GM21576 (cell line): ENCODE measurements at regions not wholly inside any gene's neighbourhood (a gene's known extent, or its start where the extent isn't known, plus 50 kb on each side); places are given as distances from the start of the nearest gene placed in this dataset.

Source experiments
- ATAC-seq: cut with Tn5 transposase; IDR thresholded peaks from one replicate; pipeline ENCODE4 v1.9.1; 2021; ENCODE audit warnings: mild to moderate bottlenecking, moderate library complexity; ENCODE audit not compliant: unreplicated experiment

DNA sequence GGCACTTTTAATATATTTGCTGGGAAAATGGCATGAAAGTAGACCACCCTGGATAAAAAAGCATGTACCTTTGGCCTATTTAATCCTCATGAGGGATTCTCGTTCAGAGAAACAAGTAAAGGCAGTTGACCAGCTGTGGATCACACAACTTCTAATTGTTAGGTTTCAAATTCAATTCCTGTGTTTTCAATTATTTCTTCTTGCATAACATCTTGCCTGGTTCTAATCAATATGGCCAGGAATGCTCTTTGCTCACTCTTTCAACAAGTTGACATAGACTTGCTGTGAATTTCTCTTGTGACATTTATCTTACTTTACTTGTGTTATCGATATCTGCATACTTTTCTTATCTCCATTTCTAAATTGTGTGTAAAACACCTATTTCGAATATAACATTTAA lies 211.8 kb downstream of the SLC7A11 start:
- no peak for ATAC-seq

DNA sequence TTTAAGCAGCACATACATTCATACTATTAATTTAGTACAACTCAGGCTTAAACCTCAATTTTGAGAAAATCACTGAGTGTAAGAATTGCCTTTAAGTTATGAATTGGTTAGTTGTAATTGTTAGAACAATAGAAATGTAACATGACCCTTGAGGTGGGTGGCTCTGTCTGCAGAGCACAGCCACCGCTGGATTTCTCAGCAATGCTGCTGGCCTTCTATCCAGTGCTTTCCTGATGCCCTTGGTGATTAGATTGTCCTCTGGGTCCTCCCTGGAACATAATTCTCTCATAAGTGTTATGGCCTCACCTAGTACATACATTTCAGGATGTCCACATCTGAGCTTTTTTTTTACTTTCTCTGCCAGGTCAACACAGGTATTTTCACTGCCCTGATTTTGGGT lies 213.2 kb downstream of the SLC7A11 start:
- ATAC-seq: no peak

DNA sequence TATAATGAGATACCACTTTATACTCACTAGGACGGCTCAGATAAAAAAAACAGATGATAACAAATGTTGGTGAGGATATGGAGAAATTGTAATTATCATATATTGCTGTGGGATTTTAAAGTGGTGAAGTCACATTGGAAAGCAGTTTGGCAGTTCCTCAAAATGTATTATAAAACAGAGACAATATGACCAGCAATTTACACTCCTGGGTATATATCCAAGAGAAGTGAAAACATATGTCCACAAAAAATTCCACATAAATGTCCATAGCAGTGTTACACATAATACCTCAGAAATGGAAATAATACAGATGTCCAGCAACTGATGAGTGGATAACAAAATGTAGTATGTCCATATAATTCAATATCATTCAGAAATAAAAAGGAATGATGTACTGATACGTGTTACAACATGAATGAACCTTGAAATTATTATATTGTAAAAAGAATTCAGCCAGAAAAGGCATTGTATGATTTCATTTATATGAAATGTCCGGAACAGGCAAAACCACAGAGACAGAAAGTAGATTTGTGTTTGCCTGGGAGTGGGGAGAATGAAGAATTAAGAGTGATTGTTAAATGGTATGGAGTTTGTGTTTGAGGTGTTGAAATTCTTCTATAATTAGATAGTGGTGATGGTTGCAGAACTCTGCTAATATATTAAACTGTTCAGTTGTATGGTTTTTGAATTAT lies 220.9 kb downstream of the SLC7A11 start:
- ATAC-seq: no peak

DNA sequence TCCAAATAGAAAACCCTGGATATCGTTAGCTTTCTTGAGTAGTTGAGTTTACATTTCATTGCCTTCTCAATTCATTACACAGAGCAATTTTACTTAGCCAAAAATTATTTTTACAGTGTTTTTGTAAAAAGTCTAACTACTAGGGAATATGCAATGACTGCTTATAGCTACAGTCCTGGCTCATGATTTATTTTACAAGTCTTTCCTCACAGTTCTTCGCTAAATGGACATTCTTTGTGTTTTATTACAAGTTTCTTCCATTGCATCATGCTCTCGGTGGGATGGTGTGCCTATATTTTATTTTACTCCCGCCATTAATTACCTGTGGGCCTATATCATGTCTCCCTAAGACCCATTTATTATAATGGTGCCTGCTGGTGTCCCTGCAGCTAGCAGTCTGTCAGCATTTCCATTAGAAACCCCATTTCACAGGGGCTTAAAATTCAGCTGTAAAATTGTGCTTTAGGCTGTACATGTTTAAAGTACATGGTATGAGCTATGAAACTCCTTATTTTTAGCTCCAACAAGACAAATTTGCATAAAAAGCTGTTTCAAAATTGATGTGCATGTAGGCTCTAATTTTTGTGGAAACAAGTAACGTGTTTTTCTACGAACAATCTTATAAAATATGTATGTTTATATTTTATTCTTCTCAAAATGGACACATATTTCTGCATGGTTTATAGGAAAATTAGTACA lies 227.4 kb downstream of the SLC7A11 start:
- no peak for ATAC-seq

DNA sequence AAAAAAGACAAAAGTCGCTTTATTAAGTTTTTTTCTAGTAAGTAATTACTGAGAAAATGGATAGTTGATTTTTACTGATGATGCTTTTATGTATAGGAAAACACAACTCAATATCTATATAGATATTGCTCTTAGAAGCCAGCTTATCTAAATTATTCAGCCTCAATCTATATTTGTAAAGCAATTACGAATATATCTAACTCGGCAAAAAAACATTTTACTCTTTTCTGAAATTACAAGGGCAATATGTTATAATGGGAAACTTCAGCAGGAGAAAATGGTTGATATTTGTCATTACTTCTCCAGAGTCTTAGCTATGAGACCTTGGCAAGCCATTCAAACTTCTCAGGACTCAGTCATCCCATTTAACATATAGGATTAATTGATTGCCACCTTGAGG lies 228.5 kb downstream of the SLC7A11 start:
- ATAC-seq: no peak

DNA sequence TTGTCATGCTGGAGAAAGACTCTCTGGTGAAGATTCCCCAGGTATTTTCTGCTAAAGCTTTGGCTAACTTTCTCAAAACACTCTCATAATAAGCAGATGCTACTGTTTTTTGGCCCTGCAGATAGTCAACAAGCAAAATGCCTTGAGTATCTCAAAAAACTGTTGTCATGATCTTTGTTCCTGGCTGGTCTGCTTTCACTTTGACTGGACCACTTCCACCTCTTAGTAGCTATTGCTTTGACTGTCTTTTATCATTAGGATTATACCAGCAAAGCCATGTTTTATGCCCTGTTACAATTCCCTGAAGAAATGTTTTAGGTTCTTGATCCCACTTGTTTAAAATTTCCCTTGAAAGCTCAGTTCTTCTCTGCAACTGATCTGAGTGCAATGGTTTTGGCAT lies 231.5 kb downstream of the SLC7A11 start:
- peak; percentile 78 for ATAC-seq

DNA sequence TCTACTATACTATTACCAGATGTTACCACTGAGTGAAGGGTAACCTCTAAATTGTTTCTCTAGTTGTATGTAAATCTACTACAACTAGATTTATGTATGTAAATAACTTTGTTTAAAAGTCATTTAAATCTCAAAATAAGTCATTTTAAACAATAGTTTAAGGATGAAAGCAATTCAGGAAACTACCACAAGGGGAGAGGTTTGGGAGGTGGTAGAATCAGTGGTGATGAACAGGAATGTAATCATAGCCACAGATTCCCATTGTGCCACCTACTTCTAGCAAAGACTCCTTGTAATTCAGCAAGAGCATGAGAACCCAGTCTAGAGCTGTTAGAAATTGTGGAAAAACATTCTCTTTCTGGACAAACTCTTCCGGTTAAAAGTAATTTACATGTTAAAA lies 234.6 kb downstream of the SLC7A11 start:
- no peak for ATAC-seq

DNA sequence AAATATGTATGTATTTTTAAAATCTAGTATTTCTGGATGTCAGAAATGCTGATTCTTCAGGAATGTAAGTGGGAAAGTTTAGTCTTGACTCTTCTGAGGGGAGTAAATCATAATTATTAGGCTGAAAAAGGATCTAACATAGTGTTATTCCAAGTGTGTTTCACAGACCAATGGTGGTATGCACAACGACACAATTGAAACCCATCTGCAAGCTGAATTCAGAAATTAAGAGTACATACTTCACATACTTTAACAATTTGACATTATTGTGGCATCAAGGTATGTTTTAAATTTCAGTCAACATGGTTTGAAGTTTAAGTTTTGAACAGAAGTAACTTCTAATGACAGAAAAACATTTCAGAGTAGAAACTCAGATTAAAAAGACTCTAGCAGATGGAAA lies 236.7 kb downstream of the SLC7A11 start:
- no peak for ATAC-seq

DNA sequence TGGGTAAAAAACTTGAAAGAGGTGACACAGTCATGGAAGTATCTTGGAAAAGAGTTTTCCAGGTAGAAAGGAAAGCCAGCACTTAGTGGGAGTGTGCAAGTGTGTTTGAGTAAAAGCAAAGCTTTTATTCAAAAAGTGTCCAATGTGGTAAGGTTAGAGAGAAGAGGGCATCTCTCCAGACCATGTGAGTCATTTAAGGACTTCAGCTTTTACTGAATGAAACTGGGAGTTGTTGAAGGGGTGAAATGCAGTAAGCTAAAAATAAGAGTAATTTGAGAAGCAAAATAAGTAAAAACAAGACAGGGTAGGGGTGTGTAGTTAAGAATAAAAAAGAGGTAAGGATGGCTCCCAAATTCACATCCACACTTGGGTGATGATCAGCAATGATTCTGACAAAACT lies 238.9 kb downstream of the SLC7A11 start:
- peak; percentile 95 for ATAC-seq

DNA sequence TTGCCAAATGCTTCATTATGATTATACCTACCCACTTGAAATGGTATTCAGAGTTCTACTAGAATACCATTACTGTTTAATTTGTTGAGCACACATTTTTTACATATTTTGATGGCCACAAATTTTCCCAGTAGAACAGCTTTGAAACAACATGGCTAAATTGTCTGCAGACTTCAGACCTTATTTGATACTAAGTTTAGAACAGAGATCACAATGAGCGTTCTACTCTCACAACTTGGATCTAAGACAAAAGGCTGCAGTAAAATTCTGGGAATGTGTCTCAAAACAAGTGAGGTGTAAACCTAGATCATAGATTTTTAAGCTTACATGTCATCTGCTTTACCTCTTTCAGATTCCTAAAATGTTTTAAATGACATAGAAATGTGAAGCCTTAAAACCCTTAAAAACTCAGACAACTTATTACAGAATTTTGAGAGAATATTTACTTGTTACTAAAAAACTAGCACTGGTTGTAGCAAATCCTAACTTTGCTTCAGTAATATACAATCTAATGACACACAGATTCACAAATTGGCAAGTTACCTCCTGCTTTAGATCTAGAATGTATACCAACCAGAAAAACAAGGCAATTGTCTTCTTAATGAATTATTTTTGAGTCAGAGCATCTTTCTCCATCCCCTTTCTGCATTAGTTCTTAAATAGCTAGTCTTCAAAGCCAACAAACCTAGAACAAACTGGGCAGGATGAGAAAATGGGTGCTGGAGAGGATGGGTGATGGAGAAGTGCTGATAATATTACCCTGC lies 243.3 kb downstream of the SLC7A11 start:
- no peak for ATAC-seq

DNA sequence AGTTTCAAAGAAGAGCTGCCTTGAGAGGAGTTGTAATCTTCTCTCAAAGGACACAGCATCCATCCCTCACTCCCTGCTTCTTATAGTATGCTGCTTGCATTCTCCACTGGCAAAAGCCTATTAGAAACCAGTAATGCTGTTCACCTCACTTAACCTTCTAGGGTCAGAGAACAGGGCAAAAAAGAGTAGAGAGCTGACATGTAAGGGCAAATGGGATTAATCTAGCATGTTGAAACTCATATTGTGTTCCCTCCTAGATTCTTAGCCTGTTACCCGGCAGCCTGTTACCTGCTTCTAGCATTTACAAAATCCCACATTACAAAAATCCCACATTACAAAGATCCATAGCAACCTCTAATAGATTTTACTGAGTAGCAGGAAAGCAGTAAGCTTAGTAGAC lies 244.7 kb downstream of the SLC7A11 start:
- ATAC-seq: no peak

DNA sequence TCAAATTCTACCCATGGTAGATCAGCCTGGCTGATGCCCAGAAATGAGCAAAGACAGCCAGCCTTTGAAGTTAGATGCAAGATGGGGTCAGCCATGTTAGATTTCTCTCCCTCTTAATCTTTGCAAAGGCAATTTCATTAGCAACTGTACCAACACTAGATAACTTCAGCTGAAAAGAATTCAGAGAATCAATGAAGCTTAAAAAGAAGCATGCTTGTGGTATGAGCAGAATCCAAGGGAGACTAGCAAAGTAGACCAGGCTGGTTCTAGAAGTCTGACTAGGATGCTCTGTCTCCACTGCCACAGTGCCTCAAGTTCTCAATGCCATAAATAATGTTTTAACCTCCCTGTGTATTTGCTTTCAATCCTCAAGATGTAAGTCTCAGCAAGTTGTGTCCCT lies 247.3 kb downstream of the SLC7A11 start:
- no peak for ATAC-seq

DNA sequence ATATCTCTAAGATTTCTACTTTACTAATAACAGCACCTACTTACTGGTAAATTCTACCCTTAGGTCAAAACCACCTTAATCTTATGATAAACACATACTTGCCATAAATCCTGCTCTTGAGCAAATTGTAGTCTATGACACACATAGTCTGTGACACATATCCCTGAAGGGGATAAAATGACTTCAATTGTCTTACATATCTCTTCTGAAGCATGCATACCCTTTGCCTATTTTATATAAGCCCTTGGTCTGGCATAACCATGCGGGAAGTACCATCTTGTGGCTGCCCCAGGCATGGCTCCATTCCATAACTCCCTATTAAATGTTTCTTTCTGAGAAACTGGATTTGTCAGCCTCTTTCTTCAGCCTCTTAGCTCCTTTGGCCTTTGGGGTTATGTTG lies 248.9 kb downstream of the SLC7A11 start:
- ATAC-seq: no peak

DNA sequence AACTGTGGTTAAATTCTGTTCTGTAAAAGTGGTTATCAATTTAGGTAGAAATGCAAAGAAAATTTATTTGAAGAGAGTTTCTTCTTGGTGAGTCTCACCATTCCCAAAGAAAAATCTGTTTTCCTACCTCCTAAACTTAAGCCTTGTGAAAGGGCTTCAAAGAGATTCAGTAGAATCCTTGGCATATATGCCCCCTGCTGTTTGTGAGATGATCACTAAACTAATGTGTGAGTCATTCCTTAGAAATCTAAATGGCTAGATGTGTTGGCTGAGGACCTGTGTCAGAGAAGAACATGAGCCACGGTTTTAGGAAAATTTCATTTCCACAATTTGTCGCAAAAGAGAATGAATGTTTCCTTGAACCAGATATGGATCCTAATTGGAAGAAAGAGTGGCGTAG lies 260.9 kb downstream of the SLC7A11 start:
- no peak for ATAC-seq

DNA sequence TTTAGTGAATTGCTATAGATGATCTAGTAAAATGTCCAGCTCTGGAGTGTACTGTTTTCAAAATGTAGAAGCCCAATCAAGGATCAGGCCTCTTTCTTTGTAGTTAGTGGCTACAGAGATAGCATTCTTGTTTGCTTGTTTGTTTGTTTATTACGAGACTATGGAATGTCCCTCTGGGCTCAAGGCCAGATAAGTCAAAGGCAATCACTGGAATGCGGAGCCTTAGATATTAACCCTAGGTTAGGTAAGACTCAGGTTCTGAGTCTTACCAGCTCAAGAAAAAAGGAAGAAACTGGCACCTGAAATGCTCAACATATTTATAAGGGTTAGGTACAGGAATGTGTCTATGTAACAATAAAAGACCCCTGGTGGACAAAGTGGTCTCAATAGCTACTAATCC lies 261.5 kb downstream of the SLC7A11 start:
- ATAC-seq: no peak

DNA sequence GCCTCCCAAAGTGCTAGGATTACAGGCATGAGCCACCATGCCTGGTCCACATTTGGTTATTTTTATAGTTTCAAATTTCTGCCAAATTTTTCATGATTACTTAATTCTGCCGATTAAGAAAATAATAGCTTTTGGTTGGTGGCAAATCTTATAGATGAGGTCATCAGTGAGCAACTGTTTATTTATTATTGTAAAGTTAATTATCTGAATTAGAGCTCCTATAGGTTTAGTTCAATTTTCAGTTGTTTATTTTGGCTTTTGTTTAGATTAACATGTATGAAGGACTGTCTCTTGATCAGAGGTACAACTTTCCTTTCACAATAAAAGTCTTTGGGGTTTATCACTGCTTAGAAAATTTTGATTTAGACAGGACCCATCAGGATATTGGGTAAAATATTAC lies 262.2 kb downstream of the SLC7A11 start:
- ATAC-seq: no peak

DNA sequence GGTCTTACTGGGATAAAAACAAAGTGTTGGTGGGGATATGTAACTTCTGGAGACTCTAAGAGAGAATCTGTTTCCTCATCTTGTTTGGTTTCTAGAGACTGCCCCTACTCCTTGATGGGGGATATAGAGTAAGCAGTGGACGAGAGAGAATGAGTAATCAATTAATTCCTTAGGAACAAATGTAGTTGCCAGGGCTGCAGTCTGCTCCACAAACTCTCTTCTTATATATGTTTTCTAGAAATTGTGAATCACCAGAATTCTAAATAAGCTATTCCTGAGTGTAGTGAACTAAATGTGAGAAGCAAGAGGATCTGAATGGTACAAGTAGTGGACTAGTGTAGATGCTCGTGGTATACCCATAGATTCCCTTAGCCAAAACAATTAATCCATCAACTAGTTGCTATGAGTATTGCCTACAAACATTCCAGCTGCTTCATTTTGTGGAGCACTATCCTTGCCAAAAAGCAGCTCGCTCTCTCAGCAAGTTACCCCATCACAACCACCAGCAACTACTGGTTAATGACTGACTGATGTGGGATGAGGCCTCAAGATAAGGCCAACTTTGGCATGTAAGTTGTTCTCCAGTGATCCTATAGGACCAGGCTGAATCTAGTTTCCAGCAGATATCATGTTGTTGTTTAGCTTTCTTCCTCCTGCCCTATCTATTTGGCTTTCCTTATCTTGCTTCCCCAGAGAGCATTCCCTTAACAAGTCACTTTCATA lies 273.0 kb downstream of the SLC7A11 start:
- ATAC-seq: no peak

DNA sequence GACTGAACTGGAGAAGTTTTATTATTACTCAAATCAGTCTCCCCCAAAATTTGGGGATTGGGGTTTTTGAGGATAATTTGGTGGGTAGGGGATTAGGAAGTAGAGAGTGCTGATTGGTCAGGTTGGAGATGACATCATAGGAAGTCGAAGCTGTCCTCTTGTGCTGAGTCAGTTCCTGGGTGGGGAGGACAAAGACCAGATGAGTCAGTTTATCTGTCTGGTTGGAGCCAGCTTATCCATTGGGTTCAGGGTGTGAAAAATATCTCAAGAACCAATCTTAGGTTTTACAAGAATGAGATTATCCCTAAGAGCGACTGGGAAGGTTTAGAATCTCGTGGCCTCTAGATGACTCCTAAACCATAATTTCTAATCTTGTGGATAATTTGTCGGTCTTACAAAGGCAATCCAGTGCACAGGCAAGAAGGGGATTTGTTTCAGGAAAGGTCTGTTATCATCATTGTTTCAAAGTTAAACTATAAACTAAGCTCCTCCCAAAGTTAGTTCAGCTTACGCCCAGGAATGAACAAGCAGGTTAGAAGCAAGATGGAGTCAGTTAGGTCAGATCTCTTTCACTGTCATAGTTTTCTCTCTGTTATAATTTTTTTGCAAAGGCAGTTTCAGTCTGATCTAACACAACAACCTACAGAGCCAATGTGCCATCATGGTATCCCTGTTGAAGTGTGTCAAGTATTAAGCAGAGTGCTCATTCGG lies 274.5 kb downstream of the SLC7A11 start:
- ATAC-seq: no peak

DNA sequence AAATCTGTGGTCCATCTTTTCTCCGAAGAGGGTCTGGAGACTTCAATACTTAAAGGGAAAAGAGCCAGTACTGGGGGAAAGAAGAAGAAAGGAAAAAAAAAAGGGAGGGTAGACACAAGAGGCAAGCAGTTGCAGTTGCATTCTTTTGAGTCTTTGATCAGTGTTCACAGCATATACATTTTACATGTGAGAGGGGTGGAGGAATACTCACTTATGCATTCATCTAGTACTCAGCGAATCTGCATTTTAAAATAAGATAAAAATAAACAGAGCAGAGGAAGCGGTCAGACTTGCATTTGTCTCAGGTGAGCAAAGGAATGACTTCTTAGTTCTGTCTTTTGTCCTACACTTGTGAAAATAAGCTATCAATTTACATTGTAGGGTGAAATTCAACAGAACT lies 275.6 kb downstream of the SLC7A11 start:
- no peak for ATAC-seq

DNA sequence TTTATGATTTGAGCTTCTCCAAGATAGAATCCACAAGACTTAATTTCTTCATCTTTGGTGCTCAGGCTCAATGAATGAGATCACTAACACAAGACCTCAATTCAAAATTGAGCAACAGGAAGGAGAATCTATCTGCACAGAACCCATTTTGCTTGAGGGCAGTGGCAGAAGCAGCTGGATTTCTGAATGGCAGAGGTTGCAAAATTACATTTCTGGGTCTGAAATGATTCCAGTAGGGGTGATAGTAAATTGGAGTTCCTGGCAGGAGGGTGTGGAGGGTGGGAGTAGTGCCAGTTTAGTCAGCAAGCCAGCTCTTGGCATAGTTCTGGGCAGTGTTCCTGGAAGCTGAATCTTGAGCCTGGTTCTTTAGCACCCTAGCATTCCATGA lies 281.1 kb downstream of the SLC7A11 start:
- ATAC-seq: no peak
